IMR-90 (cell line): ENCODE measurements at regions not wholly inside any gene's neighbourhood (a gene's known extent, or its start where the extent isn't known, plus 50 kb on each side); places are given as distances from the start of the nearest gene placed in this dataset.

Experiments used
- ATAC-seq: fragments of 200-7000 bp; cut with Tn5 transposase; 2 replicates; pipeline ENCODE4 v1.9.1; 2020; ENCODE audit warnings: low read depth, mild to moderate bottlenecking, moderate library complexity
- BruUV-seq: library from RNA; stranded (reverse); fragments of 400-500 nt; replicated peaks from 2 replicates; lab custom pipeline; 2021; lab: Mats Ljungman, UMichigan
- CTCF ChIA-PET: fragments of 300-600 bp; formaldehyde crosslinking; extraction: SDS; loops from one replicate; lab custom pipeline; 2021; ENCODE audit warnings: antibody characterized with exemption; lab: Yijun Ruan, JAX
- POLR2A ChIA-PET: fragments of 300-600 bp; sonication (Branson Sonifier 250); formaldehyde crosslinking; loops from one replicate; lab custom pipeline; 2022; ENCODE audit warnings: antibody characterized with exemption; ENCODE audit not compliant: unreplicated experiment; lab: Charles Lee
- DNase-seq: peaks from one replicate; pipeline ENCODE4 v3.0.0; 2013
- H2AFZ ChIP-seq: replicated peaks from 2 replicates; pipeline ENCODE3; 2013; ENCODE audit warnings: low read length, mild to moderate bottlenecking; ENCODE audit not compliant: poor library complexity
- H2AK5ac ChIP-seq: 2 replicates; pipeline ENCODE4 v1.6.1; 2013; ENCODE audit warnings: low read depth, low read length, inconsistent platforms
- H2AK9ac ChIP-seq: replicated peaks from 2 replicates; pipeline ENCODE3; 2013; ENCODE audit warnings: mild to moderate bottlenecking, low read depth, low read length, moderate library complexity; ENCODE audit not compliant: poor library complexity
- H2BK120ac ChIP-seq: 2 replicates; pipeline ENCODE4 v1.6.1; 2013; ENCODE audit warnings: low read depth, low read length, inconsistent platforms
- H2BK15ac ChIP-seq: 3 replicates; pipeline ENCODE4 v1.6.1; 2013; ENCODE audit warnings: low read depth, low read length, inconsistent platforms
- H2BK20ac ChIP-seq: 2 replicates; pipeline ENCODE4 v1.6.1; 2013; ENCODE audit warnings: low read depth, mild to moderate bottlenecking, inconsistent platforms, low read length, moderate library complexity
- H2BK5ac ChIP-seq: 2 replicates; pipeline ENCODE4 v1.6.1; 2013; ENCODE audit warnings: mild to moderate bottlenecking, low read depth, low read length, inconsistent platforms; ENCODE audit not compliant: poor library complexity, severe bottlenecking
- H3K14ac ChIP-seq: replicated peaks from 2 replicates; pipeline ENCODE4 v1.6.1; 2013; ENCODE audit warnings: low read depth, low read length, inconsistent platforms
- H3K18ac ChIP-seq: 2 replicates; pipeline ENCODE4 v1.6.1; 2013; ENCODE audit warnings: low read depth, low read length, control low read depth
- H3K23ac ChIP-seq: 2 replicates; pipeline ENCODE4 v1.6.1; 2013; ENCODE audit warnings: low read depth, low read length, inconsistent platforms
- H3K27ac ChIP-seq: 2 replicates; pipeline ENCODE4 v1.5.1; 2013; ENCODE audit warnings: mild to moderate bottlenecking, control low read depth, low read length; ENCODE audit not compliant: insufficient read depth
- H3K27me3 ChIP-seq: 2 replicates; pipeline ENCODE4 v1.6.1; 2013; ENCODE audit warnings: low read length; ENCODE audit not compliant: control insufficient read depth, insufficient read depth
- H3K36me3 ChIP-seq: 2 replicates; pipeline ENCODE4 v1.6.1; 2013; ENCODE audit warnings: low read length, mixed read lengths; ENCODE audit not compliant: control insufficient read depth, insufficient read depth
- H3K4ac ChIP-seq: 2 replicates; pipeline ENCODE4 v1.6.1; 2013; ENCODE audit warnings: low read depth, low read length, inconsistent platforms
- H3K4me1 ChIP-seq: 2 replicates; pipeline ENCODE4 v1.6.1; 2013; ENCODE audit warnings: low read length, mixed read lengths; ENCODE audit not compliant: control insufficient read depth, insufficient read depth
- H3K4me2 ChIP-seq: 2 replicates; pipeline ENCODE4 v1.6.1; 2013; ENCODE audit warnings: low read depth, mild to moderate bottlenecking, control low read depth, low read length, moderate library complexity
- H3K4me3 ChIP-seq: 2 replicates; pipeline ENCODE4 v1.5.1; 2013; ENCODE audit warnings: low read depth, mild to moderate bottlenecking, control low read depth, low read length, moderate library complexity; ENCODE audit not compliant: insufficient read depth
- H3K56ac ChIP-seq: 2 replicates; pipeline ENCODE4 v1.6.1; 2013; ENCODE audit warnings: low read length, inconsistent platforms; ENCODE audit not compliant: insufficient read depth; ENCODE audit errors: extremely low read depth
- H3K79me1 ChIP-seq, 2 experiments: 2 replicates each; pipeline ENCODE4 v1.6.1; 2013; ENCODE audit warnings: low read length in 2 of 2, inconsistent platforms in 1 of 2, low read depth in 1 of 2
- H3K9ac ChIP-seq: 2 replicates; pipeline ENCODE4 v1.6.1; 2013; ENCODE audit warnings: low read depth, low read length, control low read depth
- H3K9me1 ChIP-seq: 2 replicates; pipeline ENCODE4 v1.6.1; 2013; ENCODE audit warnings: low read length, inconsistent platforms; ENCODE audit not compliant: insufficient read depth
- H3K9me3 ChIP-seq: 2 replicates; pipeline ENCODE4 v1.6.1; 2013; ENCODE audit warnings: low read length; ENCODE audit not compliant: control insufficient read depth, insufficient read depth
- H4K20me1 ChIP-seq: 2 replicates; pipeline ENCODE4 v1.6.1; 2013; ENCODE audit warnings: low read length, inconsistent platforms; ENCODE audit not compliant: insufficient read depth
- H4K5ac ChIP-seq: 2 replicates; pipeline ENCODE4 v1.6.1; 2013; ENCODE audit warnings: mild to moderate bottlenecking, low read depth, low read length, control low read depth
- H4K8ac ChIP-seq, 2 experiments: 2 replicates each; pipeline ENCODE4 v1.6.1; 2013; ENCODE audit warnings: low read depth in 2 of 2, low read length in 2 of 2, control low read depth in 1 of 2, inconsistent platforms in 1 of 2
- H4K91ac ChIP-seq: 2 replicates; pipeline ENCODE4 v1.6.1; 2013; ENCODE audit warnings: low read depth, low read length, inconsistent platforms; ENCODE audit not compliant: insufficient read depth
- CEBPB ChIP-seq: IDR thresholded peaks from 2 replicates; pipeline ENCODE4 v1.6.1; 2012; ENCODE audit warnings: low read depth, low read length, improper control_type of control experiment
- POLR2A ChIP-seq: IDR thresholded peaks from 2 replicates; pipeline ENCODE4 v1.6.1; 2012; ENCODE audit warnings: mild to moderate bottlenecking, low read depth, low read length
- RFX5 ChIP-seq: IDR thresholded peaks from 2 replicates; pipeline ENCODE4 v1.8.0; 2012; ENCODE audit warnings: low read depth, mild to moderate bottlenecking, low read length, moderate library complexity
- SMC3 ChIP-seq: fragments of 150-350 bp; IDR thresholded peaks from 2 replicates; pipeline ENCODE4 v1.6.1; 2016; ENCODE audit warnings: low read depth, mild to moderate bottlenecking, antibody characterized with exemption, low read length, moderate library complexity
- WGBS, 2 experiments: methylation state at CpG; one replicate each; pipeline versions ENCODE4 v1.1.5 to v1.1.7; 2013; ENCODE audit warnings: missing lambda C conversion rate in 2 of 2; ENCODE audit not compliant: insufficient read length in 1 of 2; ENCODE audit errors: extremely low coverage in 2 of 2; 5-methylcytosine and 5-hydroxymethylcytosine counted together
- dilution Hi-C: fragments of 300-500 bp; cut with HindIII; formaldehyde crosslinking; loops from one replicate; pipeline ENCODE4 v1.14.3; 2018; ENCODE audit warnings: low sequenced_read_pairs; ENCODE audit not compliant: unreplicated experiment
- in situ Hi-C: fragments of 300-500 bp; cut with MboI; formaldehyde crosslinking; loops from 3 replicates; pipeline ENCODE4 v1.14.3; 2019; ENCODE audit warnings: low sequenced_read_pairs, inconsistent platforms, mixed read lengths
- intact Hi-C: fragments of 100-400 bp; cut with micrococcal nuclease; formaldehyde crosslinking; loops from 2 replicates; pipeline ENCODE4 v1.10.0; 2022
- TF ChIP-seq, protein P1 (sequence below): conservative IDR thresholded peaks from 2 replicates; pipeline ENCODE4 v1.5.1; 2012; ENCODE audit warnings: mild to moderate bottlenecking, low read depth, low read length, improper control_type of control experiment
- TF ChIP-seq, protein P2 (sequence below): fragments of 150-350 bp; IDR thresholded peaks from 2 replicates; pipeline ENCODE4 v1.6.1; 2017; ENCODE audit warnings: mild to moderate bottlenecking, antibody characterized with exemption, low read length, low read depth

DNA sequence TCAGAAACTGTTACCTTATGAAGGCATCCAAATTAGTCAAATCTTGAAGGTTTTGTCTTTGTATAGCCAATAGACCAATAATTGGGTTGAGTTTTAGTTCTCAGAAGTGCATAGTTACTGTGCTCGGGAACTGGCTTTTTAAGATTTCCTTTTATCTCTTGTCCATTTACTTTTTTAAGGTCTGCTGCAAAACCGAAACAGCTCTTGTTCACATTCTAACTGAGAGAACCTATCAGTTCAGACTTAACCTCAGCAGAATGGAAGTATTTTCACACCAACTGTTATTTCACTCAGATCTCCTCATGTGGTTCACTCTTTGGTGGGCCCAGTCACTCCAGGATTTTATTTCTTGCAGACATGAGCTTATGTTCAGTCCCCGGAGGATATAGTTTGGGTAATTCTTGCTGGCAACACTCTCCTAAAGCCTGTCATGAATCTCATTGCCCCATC is 55.5 kb downstream of the TPBG start:
- Histone ChIP-seq H3K9ac (no peak overlapping the region), H4K8ac (no peak overlapping the region; a peak in 1 of 4 replicates), H3K4me3 (no peak overlapping the region), H3K36me3 (no peaks in the 10 kb centered on the region), H3K4me1 (no peaks in the 10 kb centered on the region), H3K14ac (no peak overlapping the region), H3K79me1 (no peaks in the 10 kb centered on the region), H2AFZ (no peak overlapping the region), H3K4me2 (no peak overlapping the region), H3K56ac (no peak overlapping the region), H3K27me3 (no peaks in the 10 kb centered on the region), H2BK5ac (no peak overlapping the region), H2AK9ac (no peak overlapping the region), H2BK20ac (no peak overlapping the region), H2AK5ac (no peak overlapping the region), H2BK120ac (no peak overlapping the region), H3K9me3 (no peaks in the 10 kb centered on the region), H3K27ac (no peak overlapping the region), H2BK15ac (no peak overlapping the region), H4K91ac (no peak overlapping the region), H3K4ac (no peak overlapping the region), H3K23ac (no peak overlapping the region), H4K20me1 (no peaks in the 10 kb centered on the region), H3K9me1 (no peaks in the 10 kb centered on the region), H4K5ac (no peak overlapping the region), H3K18ac (no peak overlapping the region)
- ChIA-PET CTCF (no interaction called here), POLR2A (no interaction called here)
- BruUV-seq, result no TSS peak
- ATAC-seq (no peak), DNase-seq (no peak)
- TF ChIP-seq, protein P1, sequence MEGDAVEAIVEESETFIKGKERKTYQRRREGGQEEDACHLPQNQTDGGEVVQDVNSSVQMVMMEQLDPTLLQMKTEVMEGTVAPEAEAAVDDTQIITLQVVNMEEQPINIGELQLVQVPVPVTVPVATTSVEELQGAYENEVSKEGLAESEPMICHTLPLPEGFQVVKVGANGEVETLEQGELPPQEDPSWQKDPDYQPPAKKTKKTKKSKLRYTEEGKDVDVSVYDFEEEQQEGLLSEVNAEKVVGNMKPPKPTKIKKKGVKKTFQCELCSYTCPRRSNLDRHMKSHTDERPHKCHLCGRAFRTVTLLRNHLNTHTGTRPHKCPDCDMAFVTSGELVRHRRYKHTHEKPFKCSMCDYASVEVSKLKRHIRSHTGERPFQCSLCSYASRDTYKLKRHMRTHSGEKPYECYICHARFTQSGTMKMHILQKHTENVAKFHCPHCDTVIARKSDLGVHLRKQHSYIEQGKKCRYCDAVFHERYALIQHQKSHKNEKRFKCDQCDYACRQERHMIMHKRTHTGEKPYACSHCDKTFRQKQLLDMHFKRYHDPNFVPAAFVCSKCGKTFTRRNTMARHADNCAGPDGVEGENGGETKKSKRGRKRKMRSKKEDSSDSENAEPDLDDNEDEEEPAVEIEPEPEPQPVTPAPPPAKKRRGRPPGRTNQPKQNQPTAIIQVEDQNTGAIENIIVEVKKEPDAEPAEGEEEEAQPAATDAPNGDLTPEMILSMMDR, result no peak
- no peak for TF ChIP-seq SMC3
- TF ChIP-seq, protein P2, sequence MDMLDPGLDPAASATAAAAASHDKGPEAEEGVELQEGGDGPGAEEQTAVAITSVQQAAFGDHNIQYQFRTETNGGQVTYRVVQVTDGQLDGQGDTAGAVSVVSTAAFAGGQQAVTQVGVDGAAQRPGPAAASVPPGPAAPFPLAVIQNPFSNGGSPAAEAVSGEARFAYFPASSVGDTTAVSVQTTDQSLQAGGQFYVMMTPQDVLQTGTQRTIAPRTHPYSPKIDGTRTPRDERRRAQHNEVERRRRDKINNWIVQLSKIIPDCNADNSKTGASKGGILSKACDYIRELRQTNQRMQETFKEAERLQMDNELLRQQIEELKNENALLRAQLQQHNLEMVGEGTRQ, result no peak
- no peak for TF ChIP-seq CEBPB
- TF ChIP-seq RFX5, result no peak
- TF ChIP-seq POLR2A, result no peak
- intact Hi-C loops, result no loop called here
- in situ Hi-C loops, result no loop called here
- 83% methylated on average over 1 of the region's 3 CpGs; no CpG with 5 or more reads in 1 of the 2 experiments for WGBS, 2 experiments
- dilution Hi-C loops, result no loop called here
